GM12878 (cell line): ENCODE measurements at regions not wholly inside any gene's neighbourhood (a gene's known extent, or its start where the extent isn't known, plus 50 kb on each side); places are given as distances from the start of the nearest gene placed in this dataset.

Source experiments
- ATAC-seq: fragments of 200-7000 bp; cut with Tn5 transposase; 3 replicates; pipeline ENCODE4 v1.9.1; 2020; ENCODE audit warnings: mild to moderate bottlenecking, moderate library complexity
- BruUV-seq: library from RNA; stranded (reverse); fragments of 400-500 nt; replicated peaks from 2 replicates; lab custom pipeline; 2021; lab: Mats Ljungman, UMichigan
- CTCF ChIA-PET: fragments of 300-600 bp; sonication (Branson Sonifier 250); formaldehyde crosslinking; extraction: SDS; loops from one replicate; lab custom pipeline; 2021; ENCODE audit warnings: inconsistent platforms; lab: Yijun Ruan, JAX
- POLR2A ChIA-PET: fragments of 350-600 bp; formaldehyde crosslinking; extraction: SDS; loops from one replicate; lab custom pipeline; 2021; ENCODE audit warnings: inconsistent platforms; lab: Charles Lee
- RAD21 ChIA-PET: fragments of 300-600 bp; sonication (Branson Sonifier 250); formaldehyde crosslinking; loops from one replicate; lab custom pipeline; 2023; ENCODE audit warnings: antibody characterized with exemption; ENCODE audit not compliant: unreplicated experiment; lab: Charles Lee
- SMC1A ChIA-PET: fragments of 300-600 bp; sonication (Branson Sonifier 250); formaldehyde crosslinking; loops from one replicate; lab custom pipeline; 2023; ENCODE audit not compliant: unreplicated experiment, uncharacterized antibody; lab: Charles Lee
- DNase-seq: peaks from one replicate; pipeline ENCODE4 v3.0.0-alpha.2; 2011; ENCODE audit warnings: low read depth, low spot score
- FAIRE-seq: peaks from 3 replicates; lab custom pipeline; 2011; peaks lifted over from hg19 to GRCh38; lab: Jason Lieb, UNC
- H2AFZ ChIP-seq: 2 replicates; pipeline ENCODE4 v1.6.0; 2011; ENCODE audit warnings: low read depth, low read length, control low read depth; ENCODE audit not compliant: control insufficient read depth
- H3K27ac ChIP-seq: 2 replicates; pipeline ENCODE4 v1.5.1; 2011; ENCODE audit warnings: control low read depth; ENCODE audit not compliant: control insufficient read depth, insufficient read depth
- H3K27me3 ChIP-seq, 2 experiments: replicated peaks in 1 of 2; 2 replicates each; pipeline versions ENCODE4 v1.6.0 to v1.6.1; 2011; ENCODE audit warnings: low read length in 1 of 2; ENCODE audit not compliant: control insufficient read depth in 2 of 2, insufficient read depth in 2 of 2
- H3K36me3 ChIP-seq, 2 experiments: 2 replicates each; pipeline ENCODE4 v1.5.1; 2011; ENCODE audit warnings: low read length in 1 of 2; ENCODE audit not compliant: control insufficient read depth in 2 of 2, insufficient read depth in 2 of 2
- H3K4me1 ChIP-seq: 2 replicates; pipeline ENCODE4 v1.6.1; 2011; ENCODE audit warnings: mild to moderate bottlenecking, low read length, moderate library complexity, mixed read lengths; ENCODE audit not compliant: control insufficient read depth, insufficient read depth
- H3K4me2 ChIP-seq: 2 replicates; pipeline ENCODE4 v1.6.0; 2011; ENCODE audit warnings: control low read depth; ENCODE audit not compliant: control insufficient read depth, insufficient read depth
- H3K4me3 ChIP-seq: fragments of 200-600 bp; sonication (generic); 2 replicates; pipeline ENCODE4 v1.5.1; 2016
- H3K79me2 ChIP-seq: 2 replicates; pipeline ENCODE4 v1.6.0; 2011; ENCODE audit warnings: low read length; ENCODE audit not compliant: control insufficient read depth, insufficient read depth
- H3K9ac ChIP-seq: 2 replicates; pipeline ENCODE4 v1.8.0; 2011; ENCODE audit warnings: low read length, control low read depth, mixed read lengths; ENCODE audit not compliant: control insufficient read depth, insufficient read depth
- H3K9me3 ChIP-seq: replicated peaks from 3 replicates; pipeline ENCODE4 v1.5.1; 2011; ENCODE audit warnings: mild to moderate bottlenecking, low read length; ENCODE audit not compliant: control insufficient read depth, insufficient read depth
- H4K20me1 ChIP-seq: 2 replicates; pipeline ENCODE4 v1.6.0; 2011; ENCODE audit not compliant: control insufficient read depth, insufficient read depth
- CBX3 ChIP-seq: fragments of 200-600 bp; sonication (generic); IDR thresholded peaks from 2 replicates; pipeline ENCODE4 v1.6.1; 2016; ENCODE audit warnings: low read depth, borderline replicate concordance
- ETV6 ChIP-seq, 2 experiments: fragments of 450-650 bp in 1 of 2; IDR thresholded peaks in 1 of 2; conservative IDR thresholded peaks in 1 of 2; 2 replicates each; pipeline ENCODE4 v1.6.1; 2014; ENCODE audit warnings: antibody characterized with exemption in 1 of 2, borderline replicate concordance in 1 of 2, low read depth in 1 of 2, mild to moderate bottlenecking in 1 of 2, moderate library complexity in 1 of 2
- GATAD2B ChIP-seq: fragments of 450-650 bp; conservative IDR thresholded peaks from 2 replicates; pipeline ENCODE4 v1.6.1; 2017; ENCODE audit warnings: low read depth, mild to moderate bottlenecking, moderate library complexity
- IKZF1 ChIP-seq: fragments of 450-650 bp; conservative IDR thresholded peaks from 2 replicates; pipeline ENCODE4 v1.6.1; 2017; ENCODE audit warnings: antibody characterized with exemption, mild to moderate bottlenecking
- IKZF2 ChIP-seq, 2 experiments: fragments of 450-650 bp; IDR thresholded peaks; 2 replicates each; pipeline ENCODE4 v1.6.1; 2017; ENCODE audit warnings: mild to moderate bottlenecking in 2 of 2, moderate library complexity in 2 of 2
- KLF5 ChIP-seq: fragments of 450-650 bp; IDR thresholded peaks from 2 replicates; pipeline ENCODE4 v1.6.1; 2014; ENCODE audit warnings: mild to moderate bottlenecking; ENCODE audit not compliant: partially characterized antibody
- PAX8 ChIP-seq: fragments of 450-650 bp; IDR thresholded peaks from 2 replicates; pipeline ENCODE4 v1.6.1; 2017; ENCODE audit warnings: mild to moderate bottlenecking, moderate library complexity
- PML ChIP-seq: IDR thresholded peaks from 2 replicates; pipeline ENCODE4 v1.6.1; 2012; ENCODE audit warnings: low read length, inconsistent platforms
- RB1 ChIP-seq: fragments of 450-650 bp; formaldehyde crosslinking; IDR thresholded peaks from 2 replicates; pipeline ENCODE4 v1.6.1; 2017; ENCODE audit warnings: mild to moderate bottlenecking, borderline replicate concordance
- SMAD5 ChIP-seq: IDR thresholded peaks from 2 replicates; pipeline ENCODE4 v1.6.1; 2016; ENCODE audit warnings: antibody characterized with exemption, low read depth
- STAT3 ChIP-seq: IDR thresholded peaks from 2 replicates; pipeline ENCODE4 v1.6.1; 2011; ENCODE audit warnings: low read depth, low read length, improper control_type of control experiment
- ZNF274 ChIP-seq: IDR thresholded peaks from one replicate; pipeline ENCODE4 v1.8.0; 2011; ENCODE audit not compliant: insufficient read length, insufficient read depth
- ZZZ3 ChIP-seq: IDR thresholded peaks from 2 replicates; pipeline ENCODE4 v1.6.1; 2011; ENCODE audit warnings: low read depth; ENCODE audit not compliant: control insufficient read depth, insufficient read length
- WGBS: methylation state at CpG from one replicate; pipeline ENCODE4 v1.1.6; 2016; ENCODE audit warnings: low lambda C conversion rate; ENCODE audit not compliant: insufficient replicate concordance, insufficient coverage; ENCODE audit errors: missing lambda C conversion rate; 5-methylcytosine and 5-hydroxymethylcytosine counted together
- in situ Hi-C: fragments of 300-500 bp; cut with MboI; formaldehyde crosslinking; loops from 9 replicates; pipeline ENCODE4 v1.14.3; 2018; ENCODE audit warnings: mixed read lengths
- intact Hi-C: fragments of 100-400 bp; cut with micrococcal nuclease; formaldehyde crosslinking; loops from one replicate; pipeline ENCODE4 v1.14.2; 2022; ENCODE audit not compliant: unreplicated experiment
- TF ChIP-seq, protein P1 (sequence below): IDR thresholded peaks from 2 replicates; pipeline ENCODE4 v1.6.1; 2011; ENCODE audit warnings: mild to moderate bottlenecking, low read depth, low read length, moderate library complexity; ENCODE audit not compliant: insufficient replicate concordance
- TF ChIP-seq, protein P2 (sequence below): fragments of 450-650 bp; IDR thresholded peaks from 2 replicates; pipeline ENCODE4 v1.6.1; 2017; ENCODE audit warnings: low read depth, mild to moderate bottlenecking, moderate library complexity
- TF ChIP-seq, protein P3 (sequence below), 3 experiments: IDR thresholded peaks in 2 of 3; conservative IDR thresholded peaks in 1 of 3; 2 replicates each; pipeline ENCODE4 v1.5.1; 2011; ENCODE audit warnings: low read depth in 3 of 3, low read length in 3 of 3, mild to moderate bottlenecking in 3 of 3, control low read depth in 2 of 3, moderate library complexity in 2 of 3, inconsistent platforms in 1 of 3, mixed read lengths in 1 of 3; ENCODE audit not compliant: control insufficient read depth in 2 of 3, insufficient read depth in 1 of 3; ENCODE audit errors: extremely low read depth in 1 of 3
- TF ChIP-seq, protein P4 (sequence below): fragments of 450-650 bp; IDR thresholded peaks from 2 replicates; pipeline ENCODE4 v1.6.1; 2017; ENCODE audit warnings: mild to moderate bottlenecking

DNA sequence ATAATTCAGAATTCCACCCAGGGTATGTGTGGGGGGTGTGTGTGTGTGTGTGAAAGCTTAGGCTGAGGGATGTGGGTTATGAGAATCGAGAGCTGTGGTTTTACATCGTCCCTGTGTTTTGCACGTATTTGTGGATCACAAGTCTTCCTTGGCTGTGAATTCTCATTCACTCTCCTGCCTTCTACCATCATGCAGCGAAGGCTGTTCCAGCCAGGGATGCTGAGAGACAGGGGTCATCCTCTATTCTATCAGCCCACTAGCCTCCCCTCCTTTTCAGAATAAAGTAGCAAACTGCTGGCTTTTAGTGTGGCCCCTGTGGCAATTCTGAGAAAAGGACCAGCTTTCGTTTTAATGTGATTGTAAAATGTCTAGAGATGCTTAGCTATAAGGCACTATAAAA, 460.6 kb upstream of the NR2F2 start:
- no peak overlapping the region for H3K27ac ChIP-seq
- RAD21 ChIA-PET = interaction anchor here (0.9 to 1.5 kb wide), 9 partner anchors 20 to 480 kb away, joined by 3 to 4 read pairs (median 3); no protein-coding TSS in a partner anchor
- no peaks in the 10 kb centered on the region; the same call in 2 of the 3 replicates for H3K9me3 ChIP-seq
- 0 out of 2 replicates have a peak, but pooled peaks cover 3% of the 10 kb centered on the region for H3K4me1 ChIP-seq
- H3K27me3 ChIP-seq = no peaks in the 10 kb centered on the region
- FAIRE-seq (no peak), ATAC-seq (peak; percentile 66), DNase-seq (no peak)
- no peaks in the 10 kb centered on the region for H3K36me3 ChIP-seq
- WGBS = 2% methylated on average over 5 of the region's 5 CpGs
- H4K20me1 ChIP-seq = no peaks in the 10 kb centered on the region
- SMC1A ChIA-PET = interaction anchor here (0.9 to 2.4 kb wide), 19 partner anchors 8 to 610 kb away, joined by 3 to 17 read pairs (median 3); no protein-coding TSS in a partner anchor
- no peak overlapping the region for H2AFZ ChIP-seq
- no peak overlapping the region for H3K4me3 ChIP-seq
- CTCF ChIA-PET = interaction anchor here (0.6 to 3.4 kb wide), 5 partner anchors 8 to 108 kb away, joined by 3 to 16 read pairs (median 4); no protein-coding TSS in a partner anchor
- H3K4me2 ChIP-seq = peak overlapping the region; percentile 63; the same call in 1 of the 2 replicates
- in situ Hi-C loops (no loop called here), intact Hi-C loops (loop anchor here (5.0 kb wide), 1 partner anchor 167 kb away; no protein-coding TSS in a partner anchor)
- H3K79me2 ChIP-seq = no peaks in the 10 kb centered on the region
- BruUV-seq = no TSS peak
- POLR2A ChIA-PET = interaction anchor here (1.0 to 1.4 kb wide), 3 partner anchors 9 to 12 kb away, joined by 3 to 4 read pairs (median 3); no protein-coding TSS in a partner anchor
- no peak overlapping the region for H3K9ac ChIP-seq
- TF ChIP-seq GATAD2B (0 out of 2 replicates have a peak, but pooled peaks have one; percentile 28), CBX3 (no peak), ETV6 (conservative IDR thresholded peaks at IDR 0.05 in 1 of 2, IDR thresholded peaks at IDR 0.05 in 1 of 2; ENCODE audit: borderline replicate concordance in 1 of 2, low read depth in 1 of 2) (no peak), RB1 (no peak), IKZF1 (peak; percentile 79), ZNF274 (no peak), PML (no peak), STAT3 (no peak), KLF5 (no peak), IKZF2 (IDR thresholded peaks at IDR 0.05) (peak; percentile 62 to 78; a peak in 3 of 4 replicates), SMAD5 (no peak), ZZZ3 (no peak), PAX8 (no peak)
- TF ChIP-seq, protein P1, sequence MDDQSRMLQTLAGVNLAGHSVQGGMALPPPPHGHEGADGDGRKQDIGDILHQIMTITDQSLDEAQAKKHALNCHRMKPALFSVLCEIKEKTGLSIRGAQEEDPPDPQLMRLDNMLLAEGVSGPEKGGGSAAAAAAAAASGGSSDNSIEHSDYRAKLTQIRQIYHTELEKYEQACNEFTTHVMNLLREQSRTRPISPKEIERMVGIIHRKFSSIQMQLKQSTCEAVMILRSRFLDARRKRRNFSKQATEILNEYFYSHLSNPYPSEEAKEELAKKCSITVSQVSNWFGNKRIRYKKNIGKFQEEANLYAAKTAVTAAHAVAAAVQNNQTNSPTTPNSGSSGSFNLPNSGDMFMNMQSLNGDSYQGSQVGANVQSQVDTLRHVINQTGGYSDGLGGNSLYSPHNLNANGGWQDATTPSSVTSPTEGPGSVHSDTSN = no peak
- TF ChIP-seq, protein P2, sequence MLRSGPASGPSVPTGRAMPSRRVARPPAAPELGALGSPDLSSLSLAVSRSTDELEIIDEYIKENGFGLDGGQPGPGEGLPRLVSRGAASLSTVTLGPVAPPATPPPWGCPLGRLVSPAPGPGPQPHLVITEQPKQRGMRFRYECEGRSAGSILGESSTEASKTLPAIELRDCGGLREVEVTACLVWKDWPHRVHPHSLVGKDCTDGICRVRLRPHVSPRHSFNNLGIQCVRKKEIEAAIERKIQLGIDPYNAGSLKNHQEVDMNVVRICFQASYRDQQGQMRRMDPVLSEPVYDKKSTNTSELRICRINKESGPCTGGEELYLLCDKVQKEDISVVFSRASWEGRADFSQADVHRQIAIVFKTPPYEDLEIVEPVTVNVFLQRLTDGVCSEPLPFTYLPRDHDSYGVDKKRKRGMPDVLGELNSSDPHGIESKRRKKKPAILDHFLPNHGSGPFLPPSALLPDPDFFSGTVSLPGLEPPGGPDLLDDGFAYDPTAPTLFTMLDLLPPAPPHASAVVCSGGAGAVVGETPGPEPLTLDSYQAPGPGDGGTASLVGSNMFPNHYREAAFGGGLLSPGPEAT = peak; percentile 37; the same call in 1 of the 2 replicates
- TF ChIP-seq, protein P3, sequence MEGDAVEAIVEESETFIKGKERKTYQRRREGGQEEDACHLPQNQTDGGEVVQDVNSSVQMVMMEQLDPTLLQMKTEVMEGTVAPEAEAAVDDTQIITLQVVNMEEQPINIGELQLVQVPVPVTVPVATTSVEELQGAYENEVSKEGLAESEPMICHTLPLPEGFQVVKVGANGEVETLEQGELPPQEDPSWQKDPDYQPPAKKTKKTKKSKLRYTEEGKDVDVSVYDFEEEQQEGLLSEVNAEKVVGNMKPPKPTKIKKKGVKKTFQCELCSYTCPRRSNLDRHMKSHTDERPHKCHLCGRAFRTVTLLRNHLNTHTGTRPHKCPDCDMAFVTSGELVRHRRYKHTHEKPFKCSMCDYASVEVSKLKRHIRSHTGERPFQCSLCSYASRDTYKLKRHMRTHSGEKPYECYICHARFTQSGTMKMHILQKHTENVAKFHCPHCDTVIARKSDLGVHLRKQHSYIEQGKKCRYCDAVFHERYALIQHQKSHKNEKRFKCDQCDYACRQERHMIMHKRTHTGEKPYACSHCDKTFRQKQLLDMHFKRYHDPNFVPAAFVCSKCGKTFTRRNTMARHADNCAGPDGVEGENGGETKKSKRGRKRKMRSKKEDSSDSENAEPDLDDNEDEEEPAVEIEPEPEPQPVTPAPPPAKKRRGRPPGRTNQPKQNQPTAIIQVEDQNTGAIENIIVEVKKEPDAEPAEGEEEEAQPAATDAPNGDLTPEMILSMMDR (IDR thresholded peaks at IDR 0.05 in 2 of 3, conservative IDR thresholded peaks at IDR 0.05 in 1 of 3; ENCODE audit: control insufficient read depth in 2 of 3, extremely low read depth in 1 of 3, insufficient read depth in 1 of 3, low read depth in 3 of 3, low read length in 3 of 3) = no peak
- TF ChIP-seq, protein P4, sequence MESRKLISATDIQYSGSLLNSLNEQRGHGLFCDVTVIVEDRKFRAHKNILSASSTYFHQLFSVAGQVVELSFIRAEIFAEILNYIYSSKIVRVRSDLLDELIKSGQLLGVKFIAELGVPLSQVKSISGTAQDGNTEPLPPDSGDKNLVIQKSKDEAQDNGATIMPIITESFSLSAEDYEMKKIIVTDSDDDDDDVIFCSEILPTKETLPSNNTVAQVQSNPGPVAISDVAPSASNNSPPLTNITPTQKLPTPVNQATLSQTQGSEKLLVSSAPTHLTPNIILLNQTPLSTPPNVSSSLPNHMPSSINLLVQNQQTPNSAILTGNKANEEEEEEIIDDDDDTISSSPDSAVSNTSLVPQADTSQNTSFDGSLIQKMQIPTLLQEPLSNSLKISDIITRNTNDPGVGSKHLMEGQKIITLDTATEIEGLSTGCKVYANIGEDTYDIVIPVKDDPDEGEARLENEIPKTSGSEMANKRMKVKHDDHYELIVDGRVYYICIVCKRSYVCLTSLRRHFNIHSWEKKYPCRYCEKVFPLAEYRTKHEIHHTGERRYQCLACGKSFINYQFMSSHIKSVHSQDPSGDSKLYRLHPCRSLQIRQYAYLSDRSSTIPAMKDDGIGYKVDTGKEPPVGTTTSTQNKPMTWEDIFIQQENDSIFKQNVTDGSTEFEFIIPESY = no peak
